GM12878 (cell line): ENCODE measurements at regions not wholly inside any gene's neighbourhood (a gene's known extent, or its start where the extent isn't known, plus 50 kb on each side); places are given as distances from the start of the nearest gene placed in this dataset.

ENCODE experiments used
- ATAC-seq: fragments of 200-7000 bp; cut with Tn5 transposase; 3 replicates; pipeline ENCODE4 v1.9.1; 2020; ENCODE audit warnings: mild to moderate bottlenecking, moderate library complexity
- BruUV-seq: library from RNA; stranded (reverse); fragments of 400-500 nt; replicated peaks from 2 replicates; lab custom pipeline; 2021; lab: Mats Ljungman, UMichigan
- CTCF ChIA-PET: fragments of 300-600 bp; sonication (Branson Sonifier 250); formaldehyde crosslinking; extraction: SDS; loops from one replicate; lab custom pipeline; 2021; ENCODE audit warnings: inconsistent platforms; lab: Yijun Ruan, JAX
- POLR2A ChIA-PET: fragments of 350-600 bp; formaldehyde crosslinking; extraction: SDS; loops from one replicate; lab custom pipeline; 2021; ENCODE audit warnings: inconsistent platforms; lab: Charles Lee
- RAD21 ChIA-PET: fragments of 300-600 bp; sonication (Branson Sonifier 250); formaldehyde crosslinking; loops from one replicate; lab custom pipeline; 2023; ENCODE audit warnings: antibody characterized with exemption; ENCODE audit not compliant: unreplicated experiment; lab: Charles Lee
- SMC1A ChIA-PET: fragments of 300-600 bp; sonication (Branson Sonifier 250); formaldehyde crosslinking; loops from one replicate; lab custom pipeline; 2023; ENCODE audit not compliant: unreplicated experiment, uncharacterized antibody; lab: Charles Lee
- DNase-seq: peaks from one replicate; pipeline ENCODE4 v3.0.0-alpha.2; 2011; ENCODE audit warnings: low read depth, low spot score
- FAIRE-seq: peaks from 3 replicates; lab custom pipeline; 2011; peaks lifted over from hg19 to GRCh38; lab: Jason Lieb, UNC
- H2AFZ ChIP-seq: 2 replicates; pipeline ENCODE4 v1.6.0; 2011; ENCODE audit warnings: low read depth, low read length, control low read depth; ENCODE audit not compliant: control insufficient read depth
- H3K27ac ChIP-seq: 2 replicates; pipeline ENCODE4 v1.5.1; 2011; ENCODE audit warnings: control low read depth; ENCODE audit not compliant: control insufficient read depth, insufficient read depth
- H3K27me3 ChIP-seq, 2 experiments: replicated peaks in 1 of 2; 2 replicates each; pipeline versions ENCODE4 v1.6.0 to v1.6.1; 2011; ENCODE audit warnings: low read length in 1 of 2; ENCODE audit not compliant: control insufficient read depth in 2 of 2, insufficient read depth in 2 of 2
- H3K36me3 ChIP-seq, 2 experiments: 2 replicates each; pipeline ENCODE4 v1.5.1; 2011; ENCODE audit warnings: low read length in 1 of 2; ENCODE audit not compliant: control insufficient read depth in 2 of 2, insufficient read depth in 2 of 2
- H3K4me1 ChIP-seq: 2 replicates; pipeline ENCODE4 v1.6.1; 2011; ENCODE audit warnings: mild to moderate bottlenecking, low read length, moderate library complexity, mixed read lengths; ENCODE audit not compliant: control insufficient read depth, insufficient read depth
- H3K4me2 ChIP-seq: 2 replicates; pipeline ENCODE4 v1.6.0; 2011; ENCODE audit warnings: control low read depth; ENCODE audit not compliant: control insufficient read depth, insufficient read depth
- H3K4me3 ChIP-seq: fragments of 200-600 bp; sonication (generic); 2 replicates; pipeline ENCODE4 v1.5.1; 2016
- H3K79me2 ChIP-seq: 2 replicates; pipeline ENCODE4 v1.6.0; 2011; ENCODE audit warnings: low read length; ENCODE audit not compliant: control insufficient read depth, insufficient read depth
- H3K9ac ChIP-seq: 2 replicates; pipeline ENCODE4 v1.8.0; 2011; ENCODE audit warnings: low read length, control low read depth, mixed read lengths; ENCODE audit not compliant: control insufficient read depth, insufficient read depth
- H3K9me3 ChIP-seq: replicated peaks from 3 replicates; pipeline ENCODE4 v1.5.1; 2011; ENCODE audit warnings: mild to moderate bottlenecking, low read length; ENCODE audit not compliant: control insufficient read depth, insufficient read depth
- H4K20me1 ChIP-seq: 2 replicates; pipeline ENCODE4 v1.6.0; 2011; ENCODE audit not compliant: control insufficient read depth, insufficient read depth
- BHLHE40 ChIP-seq, 2 experiments: fragments of 450-650 bp in 1 of 2; IDR thresholded peaks; 2 replicates each; pipeline ENCODE4 v1.6.1; 2011 to 2017; ENCODE audit warnings: low read depth in 2 of 2, borderline replicate concordance in 1 of 2, improper control_type of control experiment in 1 of 2, low read length in 1 of 2, mild to moderate bottlenecking in 1 of 2
- CBX5 ChIP-seq: sonication (generic); IDR thresholded peaks from 2 replicates; pipeline ENCODE4 v1.6.1; 2016; ENCODE audit warnings: low read depth, moderate library complexity, mild to moderate bottlenecking, inconsistent platforms
- ESRRA ChIP-seq: IDR thresholded peaks from 2 replicates; pipeline ENCODE4 v1.6.1; 2012; ENCODE audit warnings: mild to moderate bottlenecking, low read length, improper control_type of control experiment
- POU2F2 ChIP-seq: IDR thresholded peaks from 3 replicates; pipeline ENCODE4 v1.6.1; 2011; ENCODE audit warnings: low read depth, mild to moderate bottlenecking, low read length, borderline replicate concordance
- WGBS: methylation state at CpG from one replicate; pipeline ENCODE4 v1.1.6; 2016; ENCODE audit warnings: low lambda C conversion rate; ENCODE audit not compliant: insufficient replicate concordance, insufficient coverage; ENCODE audit errors: missing lambda C conversion rate; 5-methylcytosine and 5-hydroxymethylcytosine counted together
- in situ Hi-C: fragments of 300-500 bp; cut with MboI; formaldehyde crosslinking; loops from 9 replicates; pipeline ENCODE4 v1.14.3; 2018; ENCODE audit warnings: mixed read lengths
- intact Hi-C: fragments of 100-400 bp; cut with micrococcal nuclease; formaldehyde crosslinking; loops from one replicate; pipeline ENCODE4 v1.14.2; 2022; ENCODE audit not compliant: unreplicated experiment
- TF ChIP-seq, protein P1 (sequence below): fragments of 450-650 bp; IDR thresholded peaks from 2 replicates; pipeline ENCODE4 v1.6.1; 2017; ENCODE audit warnings: mild to moderate bottlenecking
- TF ChIP-seq, protein P2 (sequence below): fragments of 450-650 bp; IDR thresholded peaks from 2 replicates; pipeline ENCODE4 v1.6.1; 2017; ENCODE audit warnings: borderline replicate concordance

DNA sequence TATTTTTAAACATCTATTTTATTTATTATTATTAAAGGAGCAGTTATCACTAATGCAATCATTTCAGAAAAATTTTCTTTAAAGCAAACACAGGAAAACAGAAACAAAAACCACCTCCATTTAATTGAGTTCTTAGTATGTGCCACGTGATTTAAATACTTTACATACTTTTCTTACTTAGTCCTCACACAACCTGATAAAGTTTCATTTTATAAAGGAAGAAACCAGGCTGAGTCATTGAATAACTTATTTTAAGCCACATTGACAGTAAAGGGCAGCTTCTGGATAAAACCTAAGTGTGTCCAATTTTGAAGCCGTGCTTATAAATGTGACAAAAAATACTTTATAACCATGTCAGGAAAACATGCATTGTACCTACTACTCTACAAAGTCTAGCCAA is 57.1 kb upstream of the PCED1B start (continued):
- no peak for TF ChIP-seq ESRRA
- TF ChIP-seq, all 136 proteins: peak for 0

DNA sequence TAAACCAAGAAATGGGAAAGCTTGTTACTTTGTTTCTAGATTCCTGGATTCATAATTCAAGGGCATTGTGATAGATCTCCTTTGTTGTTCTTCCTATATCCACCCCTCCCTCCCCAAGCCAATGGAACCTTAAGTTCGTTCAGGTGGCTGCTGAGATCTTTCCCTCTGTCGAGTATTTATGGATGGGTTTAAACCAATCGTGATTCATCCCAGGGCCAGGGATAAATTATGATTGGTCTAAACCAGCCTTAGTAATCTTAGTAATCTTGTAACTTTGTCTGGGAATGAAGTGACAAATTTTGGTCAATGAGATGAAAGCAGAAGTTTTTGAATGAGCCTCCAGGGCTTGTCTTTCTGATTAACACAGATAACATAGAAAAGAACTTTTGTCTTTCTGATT is 56.1 kb upstream of the PCED1B start:
- intact Hi-C loops (loop anchor here (5.0 kb wide), 1 partner anchor 346 kb away; no protein-coding TSS in a partner anchor), in situ Hi-C loops (loop anchor here (25.0 kb wide), 1 partner anchor 886 kb away; no protein-coding TSS in a partner anchor)
- ChIA-PET CTCF (interaction anchor here (0.9 to 4.7 kb wide), 4 partner anchors 9 to 951 kb away, joined by 3 to 27 read pairs (median 3); no protein-coding TSS in a partner anchor), POLR2A (no interaction called here), SMC1A (interaction anchor here (0.9 to 1.4 kb wide), 2 partner anchors 9 to 10 kb away, joined by 3 to 5 read pairs; no protein-coding TSS in a partner anchor)
- Histone ChIP-seq H3K9me3 (no peaks in the 10 kb centered on the region), H3K27me3 (no peaks in the 10 kb centered on the region; a peak in 1 of 4 replicates), H3K4me2 (no peak overlapping the region), H3K27ac (no peak overlapping the region), H2AFZ (no peak overlapping the region), H3K79me2 (no peaks in the 10 kb centered on the region), H3K9ac (no peak overlapping the region), H4K20me1 (no peaks in the 10 kb centered on the region), H3K36me3 (no peaks in the 10 kb centered on the region), H3K4me3 (no peak overlapping the region)
- DNase-seq (no peak), FAIRE-seq (no peak), ATAC-seq (no peak)
- 7% methylated on average over 3 of the region's 3 CpGs for whole genome bisulfite sequencing
- BruUV-seq, result no TSS peak
- TF ChIP-seq, protein P1, sequence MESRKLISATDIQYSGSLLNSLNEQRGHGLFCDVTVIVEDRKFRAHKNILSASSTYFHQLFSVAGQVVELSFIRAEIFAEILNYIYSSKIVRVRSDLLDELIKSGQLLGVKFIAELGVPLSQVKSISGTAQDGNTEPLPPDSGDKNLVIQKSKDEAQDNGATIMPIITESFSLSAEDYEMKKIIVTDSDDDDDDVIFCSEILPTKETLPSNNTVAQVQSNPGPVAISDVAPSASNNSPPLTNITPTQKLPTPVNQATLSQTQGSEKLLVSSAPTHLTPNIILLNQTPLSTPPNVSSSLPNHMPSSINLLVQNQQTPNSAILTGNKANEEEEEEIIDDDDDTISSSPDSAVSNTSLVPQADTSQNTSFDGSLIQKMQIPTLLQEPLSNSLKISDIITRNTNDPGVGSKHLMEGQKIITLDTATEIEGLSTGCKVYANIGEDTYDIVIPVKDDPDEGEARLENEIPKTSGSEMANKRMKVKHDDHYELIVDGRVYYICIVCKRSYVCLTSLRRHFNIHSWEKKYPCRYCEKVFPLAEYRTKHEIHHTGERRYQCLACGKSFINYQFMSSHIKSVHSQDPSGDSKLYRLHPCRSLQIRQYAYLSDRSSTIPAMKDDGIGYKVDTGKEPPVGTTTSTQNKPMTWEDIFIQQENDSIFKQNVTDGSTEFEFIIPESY, result no peak
- TF ChIP-seq BHLHE40 (IDR thresholded peaks at IDR 0.05; ENCODE audit: borderline replicate concordance in 1 of 2, low read depth in 2 of 2, low read length in 1 of 2) (no peak), CBX5 (no peak), POU2F2 (no peak)
- TF ChIP-seq, protein P2, sequence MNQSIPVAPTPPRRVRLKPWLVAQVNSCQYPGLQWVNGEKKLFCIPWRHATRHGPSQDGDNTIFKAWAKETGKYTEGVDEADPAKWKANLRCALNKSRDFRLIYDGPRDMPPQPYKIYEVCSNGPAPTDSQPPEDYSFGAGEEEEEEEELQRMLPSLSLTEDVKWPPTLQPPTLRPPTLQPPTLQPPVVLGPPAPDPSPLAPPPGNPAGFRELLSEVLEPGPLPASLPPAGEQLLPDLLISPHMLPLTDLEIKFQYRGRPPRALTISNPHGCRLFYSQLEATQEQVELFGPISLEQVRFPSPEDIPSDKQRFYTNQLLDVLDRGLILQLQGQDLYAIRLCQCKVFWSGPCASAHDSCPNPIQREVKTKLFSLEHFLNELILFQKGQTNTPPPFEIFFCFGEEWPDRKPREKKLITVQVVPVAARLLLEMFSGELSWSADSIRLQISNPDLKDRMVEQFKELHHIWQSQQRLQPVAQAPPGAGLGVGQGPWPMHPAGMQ, result no peak
- TF ChIP-seq, all 136 proteins: peak for 0
- no peaks in the 10 kb centered on the region for H3K4me1 ChIP-seq
- RAD21 ChIA-PET, result interaction anchor here (0.6 to 1.0 kb wide), 2 partner anchors 896 to 952 kb away, joined by 3 read pairs; no protein-coding TSS in a partner anchor
